GM12878 (cell line): ENCODE measurements at regions not wholly inside any gene's neighbourhood (a gene's known extent, or its start where the extent isn't known, plus 50 kb on each side); places are given as distances from the start of the nearest gene placed in this dataset.
"Not testable (repeated sequence)": the region's sequence is repeated elsewhere in the genome, so short reads cannot be mapped to it uniquely, and the experiment has no call there.

Source experiments
- ATAC-seq: fragments of 200-7000 bp; cut with Tn5 transposase; 3 replicates; pipeline ENCODE4 v1.9.1; 2020; ENCODE audit warnings: mild to moderate bottlenecking, moderate library complexity
- BruUV-seq: library from RNA; stranded (reverse); fragments of 400-500 nt; replicated peaks from 2 replicates; lab custom pipeline; 2021; lab: Mats Ljungman, UMichigan
- CTCF ChIA-PET: fragments of 300-600 bp; sonication (Branson Sonifier 250); formaldehyde crosslinking; extraction: SDS; loops from one replicate; lab custom pipeline; 2021; ENCODE audit warnings: inconsistent platforms; lab: Yijun Ruan, JAX
- POLR2A ChIA-PET: fragments of 350-600 bp; formaldehyde crosslinking; extraction: SDS; loops from one replicate; lab custom pipeline; 2021; ENCODE audit warnings: inconsistent platforms; lab: Charles Lee
- RAD21 ChIA-PET: fragments of 300-600 bp; sonication (Branson Sonifier 250); formaldehyde crosslinking; loops from one replicate; lab custom pipeline; 2023; ENCODE audit warnings: antibody characterized with exemption; ENCODE audit not compliant: unreplicated experiment; lab: Charles Lee
- SMC1A ChIA-PET: fragments of 300-600 bp; sonication (Branson Sonifier 250); formaldehyde crosslinking; loops from one replicate; lab custom pipeline; 2023; ENCODE audit not compliant: unreplicated experiment, uncharacterized antibody; lab: Charles Lee
- DNase-seq: peaks from one replicate; pipeline ENCODE4 v3.0.0-alpha.2; 2011; ENCODE audit warnings: low read depth, low spot score
- FAIRE-seq: peaks from 3 replicates; lab custom pipeline; 2011; peaks lifted over from hg19 to GRCh38; lab: Jason Lieb, UNC
- H2AFZ ChIP-seq: 2 replicates; pipeline ENCODE4 v1.6.0; 2011; ENCODE audit warnings: low read depth, low read length, control low read depth; ENCODE audit not compliant: control insufficient read depth
- H3K27ac ChIP-seq: 2 replicates; pipeline ENCODE4 v1.5.1; 2011; ENCODE audit warnings: control low read depth; ENCODE audit not compliant: control insufficient read depth, insufficient read depth
- H3K27me3 ChIP-seq, 2 experiments: replicated peaks in 1 of 2; 2 replicates each; pipeline versions ENCODE4 v1.6.0 to v1.6.1; 2011; ENCODE audit warnings: low read length in 1 of 2; ENCODE audit not compliant: control insufficient read depth in 2 of 2, insufficient read depth in 2 of 2
- H3K36me3 ChIP-seq, 2 experiments: 2 replicates each; pipeline ENCODE4 v1.5.1; 2011; ENCODE audit warnings: low read length in 1 of 2; ENCODE audit not compliant: control insufficient read depth in 2 of 2, insufficient read depth in 2 of 2
- H3K4me1 ChIP-seq: 2 replicates; pipeline ENCODE4 v1.6.1; 2011; ENCODE audit warnings: mild to moderate bottlenecking, low read length, moderate library complexity, mixed read lengths; ENCODE audit not compliant: control insufficient read depth, insufficient read depth
- H3K4me2 ChIP-seq: 2 replicates; pipeline ENCODE4 v1.6.0; 2011; ENCODE audit warnings: control low read depth; ENCODE audit not compliant: control insufficient read depth, insufficient read depth
- H3K4me3 ChIP-seq: fragments of 200-600 bp; sonication (generic); 2 replicates; pipeline ENCODE4 v1.5.1; 2016
- H3K79me2 ChIP-seq: 2 replicates; pipeline ENCODE4 v1.6.0; 2011; ENCODE audit warnings: low read length; ENCODE audit not compliant: control insufficient read depth, insufficient read depth
- H3K9ac ChIP-seq: 2 replicates; pipeline ENCODE4 v1.8.0; 2011; ENCODE audit warnings: low read length, control low read depth, mixed read lengths; ENCODE audit not compliant: control insufficient read depth, insufficient read depth
- H3K9me3 ChIP-seq: replicated peaks from 3 replicates; pipeline ENCODE4 v1.5.1; 2011; ENCODE audit warnings: mild to moderate bottlenecking, low read length; ENCODE audit not compliant: control insufficient read depth, insufficient read depth
- H4K20me1 ChIP-seq: 2 replicates; pipeline ENCODE4 v1.6.0; 2011; ENCODE audit not compliant: control insufficient read depth, insufficient read depth
- ZNF622 ChIP-seq: fragments of 450-650 bp; IDR thresholded peaks from 2 replicates; pipeline ENCODE4 v1.6.1; 2017; ENCODE audit warnings: mild to moderate bottlenecking, inconsistent platforms
- WGBS: methylation state at CpG from one replicate; pipeline ENCODE4 v1.1.6; 2016; ENCODE audit warnings: low lambda C conversion rate; ENCODE audit not compliant: insufficient replicate concordance, insufficient coverage; ENCODE audit errors: missing lambda C conversion rate; 5-methylcytosine and 5-hydroxymethylcytosine counted together
- in situ Hi-C: fragments of 300-500 bp; cut with MboI; formaldehyde crosslinking; loops from 9 replicates; pipeline ENCODE4 v1.14.3; 2018; ENCODE audit warnings: mixed read lengths
- intact Hi-C: fragments of 100-400 bp; cut with micrococcal nuclease; formaldehyde crosslinking; loops from one replicate; pipeline ENCODE4 v1.14.2; 2022; ENCODE audit not compliant: unreplicated experiment
- TF ChIP-seq, protein P1 (sequence below): IDR thresholded peaks from 2 replicates; pipeline ENCODE4 v1.6.1; 2011; ENCODE audit warnings: borderline replicate concordance, low read depth, mild to moderate bottlenecking, moderate library complexity, low read length; ENCODE audit not compliant: insufficient read depth, poor library complexity, severe bottlenecking

DNA sequence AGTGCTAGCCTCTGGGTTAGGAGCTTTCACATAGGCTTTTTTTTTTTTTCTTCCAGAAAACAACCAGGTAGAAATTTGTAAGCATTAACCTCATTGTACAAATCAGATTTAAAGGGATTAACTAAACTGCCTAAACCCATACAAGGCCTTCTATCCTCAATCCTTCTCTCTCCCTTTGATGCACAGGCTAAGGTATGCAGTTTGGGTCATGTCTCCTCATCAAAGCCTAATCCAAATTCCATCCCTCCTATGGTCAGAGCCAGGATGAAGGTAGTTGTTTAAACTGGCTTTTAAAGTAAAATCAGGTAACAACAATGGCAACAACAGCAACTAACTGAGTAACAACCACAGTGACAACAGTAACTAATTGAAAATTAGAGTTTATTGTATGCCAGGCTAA is 115.6 kb upstream of the SOX2 start:
- in situ Hi-C loops (no loop called here), intact Hi-C loops (no loop called here)
- FAIRE-seq (no peak), ATAC-seq (no peak), DNase-seq (no peak)
- BruUV-seq: no TSS peak
- Histone ChIP-seq H3K79me2 (no peaks in the 10 kb centered on the region), H3K9ac (no peak overlapping the region), H2AFZ (no peak overlapping the region), H3K36me3 (no peaks in the 10 kb centered on the region), H3K27ac (no peak overlapping the region), H3K4me3 (no peak overlapping the region), H3K4me2 (no peak overlapping the region), H3K4me1 (no peaks in the 10 kb centered on the region), H4K20me1 (no peaks in the 10 kb centered on the region), H3K9me3 (no peaks in the 10 kb centered on the region), H3K27me3 (no peaks in the 10 kb centered on the region)
- ChIA-PET POLR2A (no interaction called here), CTCF (no interaction called here), RAD21 (no interaction called here), SMC1A (interaction anchor here (1.0 kb wide), 1 partner anchor 24 kb away, joined by 3 read pairs; no protein-coding TSS in a partner anchor)
- TF ChIP-seq, protein P1, sequence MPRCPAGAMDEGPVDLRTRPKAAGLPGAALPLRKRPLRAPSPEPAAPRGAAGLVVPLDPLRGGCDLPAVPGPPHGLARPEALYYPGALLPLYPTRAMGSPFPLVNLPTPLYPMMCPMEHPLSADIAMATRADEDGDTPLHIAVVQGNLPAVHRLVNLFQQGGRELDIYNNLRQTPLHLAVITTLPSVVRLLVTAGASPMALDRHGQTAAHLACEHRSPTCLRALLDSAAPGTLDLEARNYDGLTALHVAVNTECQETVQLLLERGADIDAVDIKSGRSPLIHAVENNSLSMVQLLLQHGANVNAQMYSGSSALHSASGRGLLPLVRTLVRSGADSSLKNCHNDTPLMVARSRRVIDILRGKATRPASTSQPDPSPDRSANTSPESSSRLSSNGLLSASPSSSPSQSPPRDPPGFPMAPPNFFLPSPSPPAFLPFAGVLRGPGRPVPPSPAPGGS: no peak
- TF ChIP-seq ZNF622: no peak

DNA sequence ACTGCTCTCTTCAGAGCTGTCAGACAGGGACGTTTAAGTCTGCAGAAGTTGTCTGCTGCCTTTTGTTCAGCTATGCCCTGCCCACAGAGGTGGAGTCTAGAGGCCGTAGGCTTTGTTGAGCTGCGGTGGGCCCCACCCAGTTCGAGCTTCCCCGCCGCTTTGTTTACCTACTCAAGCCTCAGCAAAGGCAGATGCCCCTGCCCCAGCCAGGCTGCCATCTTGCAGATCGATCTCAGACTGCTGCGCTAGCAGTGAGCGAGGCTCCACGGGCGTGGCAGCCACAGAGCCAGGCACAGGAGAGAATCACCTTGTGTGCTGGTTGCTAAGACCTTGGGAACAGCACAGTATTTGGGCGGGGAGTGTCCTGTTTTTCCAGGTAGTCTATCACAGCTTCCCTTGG is 120.8 kb upstream of the SOX2 start:
- BruUV-seq, H3K27me3 ChIP-seq, H3K27ac ChIP-seq, H3K36me3 ChIP-seq, DNase-seq, FAIRE-seq, ATAC-seq, H3K79me2 ChIP-seq, intact Hi-C loops, H3K9me3 ChIP-seq, H2AFZ ChIP-seq, H3K4me2 ChIP-seq, H3K4me1 ChIP-seq, H3K9ac ChIP-seq, in situ Hi-C loops, SMC1A ChIA-PET, CTCF ChIA-PET, H4K20me1 ChIP-seq, POLR2A ChIA-PET, H3K4me3 ChIP-seq, RAD21 ChIA-PET: not testable (repeated sequence)
- 45% methylated on average over 12 of the region's 12 CpGs for WGBS
